ENCODE measurements at regions not wholly inside any gene's neighbourhood (a gene's known extent, or its start where the extent isn't known, plus 50 kb on each side); places are given as distances from the start of the nearest gene placed in this dataset.

DNA sequence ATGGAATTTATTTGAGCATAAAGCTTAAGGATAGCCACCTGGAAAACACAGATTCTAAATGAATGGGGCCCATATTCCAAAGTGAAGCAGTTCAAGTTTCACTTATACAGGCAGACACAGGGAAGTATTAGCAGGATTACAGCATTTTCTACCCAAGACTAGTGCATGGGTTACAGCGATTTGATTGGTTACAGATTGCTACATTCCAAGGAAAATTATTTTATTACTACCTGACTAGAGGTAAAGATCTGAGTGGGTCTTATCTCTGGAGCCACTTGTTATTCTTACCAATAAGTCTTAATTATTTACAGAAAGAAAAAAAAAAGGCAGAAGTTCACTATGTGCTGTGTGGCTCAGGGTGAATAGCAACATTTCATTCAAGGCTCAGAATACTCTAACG is 87.4 kb upstream of the ITGB1 start:
- CTCF ChIA-PET = no interaction called here
- POLR2A ChIA-PET = no interaction called here
- no peak for DNase-seq (ENCODE audit: extremely low spot score)
- TF ChIP-seq TARDBP (IDR thresholded peaks at IDR 0.05) (no peak), SP1 (IDR thresholded peaks at IDR 0.05) (no peak), L3MBTL2 (conservative IDR thresholded peaks at IDR 0.05) (no peak), FOXM1 (IDR thresholded peaks at IDR 0.05; ENCODE audit: borderline replicate concordance) (no peak), ZNF384 (IDR thresholded peaks at IDR 0.05) (no peak)

- no peak for DNase-seq (ENCODE audit: extremely low spot score)
- TF ChIP-seq TARDBP (IDR thresholded peaks at IDR 0.05) (no peak), FOXA1 (IDR thresholded peaks at IDR 0.05) (no peak), NFRKB (IDR thresholded peaks at IDR 0.05) (no peak), CTBP1 (IDR thresholded peaks at IDR 0.05; ENCODE audit: borderline replicate concordance) (no peak), LEF1 (IDR thresholded peaks at IDR 0.05; ENCODE audit: borderline replicate concordance) (no peak), ZNF384 (IDR thresholded peaks at IDR 0.05) (no peak), ARNT (IDR thresholded peaks at IDR 0.05) (no peak), HDGF (IDR thresholded peaks at IDR 0.05; ENCODE audit: borderline replicate concordance) (no peak), PKNOX1 (IDR thresholded peaks at IDR 0.05) (no peak), SUZ12 (IDR thresholded peaks at IDR 0.05) (no peak), FOXK2 (IDR thresholded peaks at IDR 0.05) (no peak), FOXM1 (IDR thresholded peaks at IDR 0.05; ENCODE audit: borderline replicate concordance) (no peak), ELF4 (IDR thresholded peaks at IDR 0.05) (no peak), SP1 (IDR thresholded peaks at IDR 0.05) (no peak), BHLHE40 (IDR thresholded peaks at IDR 0.05; ENCODE audit: borderline replicate concordance) (no peak), L3MBTL2 (conservative IDR thresholded peaks at IDR 0.05) (no peak)
- ChIA-PET CTCF (no interaction called here), POLR2A (no interaction called here)
Measured at GRCh38 chr10:33042565-33042964, 84.5 kb upstream of the ITGB1 start.

- TF ChIP-seq SUZ12 (IDR thresholded peaks at IDR 0.05) = no peak
- no peak for TF ChIP-seq SP1 (IDR thresholded peaks at IDR 0.05)
- no peak for TF ChIP-seq ELF4 (IDR thresholded peaks at IDR 0.05)
- TF ChIP-seq ZNF384 (IDR thresholded peaks at IDR 0.05) = no peak
- no peak for TF ChIP-seq HDGF (IDR thresholded peaks at IDR 0.05; ENCODE audit: borderline replicate concordance)
- no peak for TF ChIP-seq FOXM1 (IDR thresholded peaks at IDR 0.05; ENCODE audit: borderline replicate concordance)
- no peak for TF ChIP-seq LEF1 (IDR thresholded peaks at IDR 0.05; ENCODE audit: borderline replicate concordance)
- TF ChIP-seq FOXK2 (IDR thresholded peaks at IDR 0.05) = no peak
- no peak for TF ChIP-seq NFRKB (IDR thresholded peaks at IDR 0.05)
- ChIA-PET CTCF (no interaction called here), POLR2A (no interaction called here)
- no peak for DNase-seq (ENCODE audit: extremely low spot score)
Measured at GRCh38 chr10:33041783-33042437, 83.9 kb upstream of the ITGB1 start.

GRCh38 chr10:33040436-33040835 is 82.4 kb upstream of the ITGB1 start:
- CTCF ChIA-PET = no interaction called here
- DNase-seq (ENCODE audit: extremely low spot score) = no peak
- TF ChIP-seq ELF4 (IDR thresholded peaks at IDR 0.05) = no peak
- TF ChIP-seq FOXM1 (IDR thresholded peaks at IDR 0.05; ENCODE audit: borderline replicate concordance) = no peak
- TF ChIP-seq SUZ12 (IDR thresholded peaks at IDR 0.05) = no peak
- no peak for TF ChIP-seq CTBP1 (IDR thresholded peaks at IDR 0.05; ENCODE audit: borderline replicate concordance)
- no peak for TF ChIP-seq FOXK2 (IDR thresholded peaks at IDR 0.05)
- POLR2A ChIA-PET = no interaction called here

DNA sequence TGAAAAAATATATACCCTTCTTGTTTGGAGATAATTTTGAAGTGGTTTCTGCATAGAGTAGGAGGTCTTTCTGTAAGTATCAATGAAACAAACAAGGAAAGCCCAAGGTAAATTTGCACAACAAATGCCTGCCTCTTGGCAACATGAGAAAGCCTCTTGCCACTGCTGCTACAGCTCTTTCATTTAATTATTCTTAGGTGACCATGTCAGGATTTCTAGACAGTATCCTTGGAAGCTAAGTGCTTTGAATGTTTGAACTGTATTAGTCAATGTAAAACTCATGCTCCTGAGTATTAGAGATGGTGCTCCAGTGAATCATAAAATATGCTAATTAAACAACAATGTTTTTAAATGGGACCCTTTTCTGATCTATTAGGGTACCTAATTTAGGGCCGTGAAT is 81.2 kb upstream of the ITGB1 start:
- ChIA-PET POLR2A (no interaction called here), CTCF (no interaction called here)
- no peak for TF ChIP-seq SUZ12 (IDR thresholded peaks at IDR 0.05)
- TF ChIP-seq PKNOX1 (IDR thresholded peaks at IDR 0.05) = no peak
- TF ChIP-seq TARDBP (IDR thresholded peaks at IDR 0.05) = no peak
- no peak for DNase-seq (ENCODE audit: extremely low spot score)

DNA sequence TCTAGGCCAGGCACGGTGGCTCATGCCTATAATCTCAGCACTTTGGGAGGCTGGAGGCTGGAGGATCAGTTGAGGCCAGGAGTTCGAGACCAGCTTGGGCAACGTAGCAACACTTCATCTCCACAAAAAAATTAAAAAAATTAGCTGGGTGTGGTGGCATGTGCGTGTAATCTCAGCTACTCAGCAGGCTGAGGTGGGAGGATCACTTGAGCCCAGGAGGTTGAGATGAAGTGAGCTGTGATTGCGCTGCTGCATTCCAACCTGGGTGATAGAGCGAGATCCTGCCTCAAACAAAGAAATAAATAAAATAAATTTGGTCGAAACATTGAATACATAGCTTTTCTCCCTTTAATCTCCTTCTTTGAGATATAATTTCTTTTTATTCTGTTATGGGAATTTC is 80.6 kb upstream of the ITGB1 start:
- TF ChIP-seq ARNT (IDR thresholded peaks at IDR 0.05) (no peak), PKNOX1 (IDR thresholded peaks at IDR 0.05) (no peak)
- POLR2A ChIA-PET = no interaction called here
- no peak for DNase-seq (ENCODE audit: extremely low spot score)
- CTCF ChIA-PET = no interaction called here

DNA sequence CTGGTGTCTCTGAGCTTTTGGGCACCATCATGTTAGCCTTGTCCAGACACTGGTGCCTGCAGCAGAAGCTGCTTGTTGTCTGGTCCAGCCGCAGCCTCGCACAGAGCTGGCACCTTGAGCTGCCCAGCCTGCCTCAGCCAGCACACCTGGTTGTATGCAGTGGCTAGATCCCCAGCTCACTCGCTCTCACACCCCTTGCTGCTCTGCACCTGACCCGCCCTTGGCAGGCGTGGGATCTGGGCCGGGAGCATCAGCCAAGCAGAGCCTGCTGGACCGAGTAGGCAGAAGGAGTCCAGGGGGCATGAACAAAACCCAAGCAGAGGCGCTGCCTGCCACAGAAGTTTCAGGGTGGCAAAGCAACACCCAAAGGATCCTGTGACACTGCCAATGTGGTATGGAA is 79.7 kb upstream of the ITGB1 start:
- CTCF ChIA-PET = interaction anchor here (0.5 kb wide), 1 partner anchor 72 kb away, joined by 3 read pairs; no protein-coding TSS in a partner anchor
- no peak for DNase-seq (ENCODE audit: extremely low spot score)
- POLR2A ChIA-PET = no interaction called here
- TF ChIP-seq HDGF (IDR thresholded peaks at IDR 0.05; ENCODE audit: borderline replicate concordance) (no peak), ARNT (IDR thresholded peaks at IDR 0.05) (no peak), SP1 (IDR thresholded peaks at IDR 0.05) (no peak), FOXM1 (IDR thresholded peaks at IDR 0.05; ENCODE audit: borderline replicate concordance) (no peak), L3MBTL2 (conservative IDR thresholded peaks at IDR 0.05) (no peak), CTBP1 (IDR thresholded peaks at IDR 0.05; ENCODE audit: borderline replicate concordance) (no peak), NFRKB (IDR thresholded peaks at IDR 0.05) (no peak), ZNF384 (IDR thresholded peaks at IDR 0.05) (no peak), ELF4 (IDR thresholded peaks at IDR 0.05) (no peak), SUZ12 (IDR thresholded peaks at IDR 0.05) (no peak), TARDBP (IDR thresholded peaks at IDR 0.05) (no peak), FOXA1 (IDR thresholded peaks at IDR 0.05) (no peak), PKNOX1 (IDR thresholded peaks at IDR 0.05) (no peak), LEF1 (IDR thresholded peaks at IDR 0.05; ENCODE audit: borderline replicate concordance) (no peak), BHLHE40 (IDR thresholded peaks at IDR 0.05; ENCODE audit: borderline replicate concordance) (no peak), FOXK2 (IDR thresholded peaks at IDR 0.05) (no peak)
